Iris pigment epithelial cell (primary cell): ENCODE measurements at regions not wholly inside any gene's neighbourhood (a gene's known extent, or its start where the extent isn't known, plus 50 kb on each side); places are given as distances from the start of the nearest gene placed in this dataset.

ENCODE experiments used
- DNase-seq: peaks from one replicate; pipeline ENCODE4 v3.0.0-alpha.2; 2011; ENCODE audit warnings: low read depth

GRCh38 chr4:63505714-63506460, 903.4 kb downstream of the TECRL start:
- DNase-seq, result no peak

- DNase-seq, result no peak
These were observed 916.0 kb downstream of the TECRL start for GRCh38 chr4:63493265-63493664.

- no peak for DNase-seq
These were observed 916.7 kb downstream of the TECRL start for GRCh38 chr4:63492515-63492914.

GRCh38 chr4:63464393-63464792, 944.9 kb downstream of the TECRL start:
- no peak for DNase-seq

GRCh38 chr4:63460075-63460474, 949.2 kb downstream of the TECRL start:
- DNase-seq, result no peak

GRCh38 chr4:63459329-63459728, 949.9 kb downstream of the TECRL start:
- no peak for DNase-seq

- no peak for DNase-seq
These were observed 951.2 kb downstream of the TECRL start for GRCh38 chr4:63458010-63458409.

- no peak for DNase-seq
These were observed 969.0 kb downstream of the TECRL start for GRCh38 chr4:63440236-63440635.

GRCh38 chr4:63430105-63430504, 979.1 kb downstream of the TECRL start:
- no peak for DNase-seq

GRCh38 chr4:63396269-63396668, 1013.0 kb downstream of the TECRL start:
- no peak for DNase-seq

GRCh38 chr4:63393544-63393943, 1015.7 kb downstream of the TECRL start:
- DNase-seq, result no peak

GRCh38 chr4:63379750-63380522, 1029.3 kb downstream of the TECRL start:
- DNase-seq, result no peak

GRCh38 chr4:63371001-63371400, 1038.2 kb downstream of the TECRL start:
- no peak for DNase-seq

- no peak for DNase-seq
These were observed 1047.6 kb downstream of the TECRL start for GRCh38 chr4:63361628-63362027.

GRCh38 chr4:63361066-63361465, 1048.2 kb downstream of the TECRL start:
- DNase-seq, result no peak

- no peak for DNase-seq
These were observed 1059.6 kb downstream of the TECRL start for GRCh38 chr4:63349674-63350025.

GRCh38 chr4:63348735-63349673, 1060.2 kb downstream of the TECRL start:
- DNase-seq, result no peak

GRCh38 chr4:63325140-63325539, 1084.1 kb downstream of the TECRL start:
- peak; percentile 2 for DNase-seq

GRCh38 chr4:63316633-63317032, 1092.6 kb downstream of the TECRL start:
- DNase-seq, result no peak

- no peak for DNase-seq
These were observed 1093.6 kb downstream of the TECRL start for GRCh38 chr4:63315651-63316050.

- no peak for DNase-seq
These were observed 1100.6 kb downstream of the TECRL start for GRCh38 chr4:63308697-63309096.

- no peak for DNase-seq
These were observed 1106.5 kb downstream of the TECRL start for GRCh38 chr4:63302792-63303191.

GRCh38 chr4:63302078-63302477, 1107.2 kb downstream of the TECRL start:
- no peak for DNase-seq
